ENCODE measurements at regions not wholly inside any gene's neighbourhood (a gene's known extent, or its start where the extent isn't known, plus 50 kb on each side); places are given as distances from the start of the nearest gene placed in this dataset.

DNA sequence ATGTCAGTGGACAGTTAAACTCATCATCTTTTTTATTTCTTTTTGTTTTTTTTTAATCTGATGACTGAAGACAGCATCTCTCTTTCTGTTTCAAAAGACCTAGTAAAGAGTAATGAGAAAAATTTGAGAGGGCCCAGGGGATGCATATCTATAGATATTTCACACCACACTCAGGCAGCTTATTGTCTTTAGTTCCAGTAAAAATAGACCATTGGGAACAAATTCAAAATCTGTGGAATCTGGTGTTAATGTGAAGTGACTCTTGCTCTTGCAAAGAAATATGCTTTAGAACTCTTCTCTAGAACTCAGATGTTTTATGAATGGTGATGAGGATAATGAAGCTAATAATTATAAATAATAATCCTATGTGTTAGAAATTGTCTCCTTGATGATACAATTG, 214.5 kb upstream of the ATP2B1 start:
- TF ChIP-seq, protein P1, sequence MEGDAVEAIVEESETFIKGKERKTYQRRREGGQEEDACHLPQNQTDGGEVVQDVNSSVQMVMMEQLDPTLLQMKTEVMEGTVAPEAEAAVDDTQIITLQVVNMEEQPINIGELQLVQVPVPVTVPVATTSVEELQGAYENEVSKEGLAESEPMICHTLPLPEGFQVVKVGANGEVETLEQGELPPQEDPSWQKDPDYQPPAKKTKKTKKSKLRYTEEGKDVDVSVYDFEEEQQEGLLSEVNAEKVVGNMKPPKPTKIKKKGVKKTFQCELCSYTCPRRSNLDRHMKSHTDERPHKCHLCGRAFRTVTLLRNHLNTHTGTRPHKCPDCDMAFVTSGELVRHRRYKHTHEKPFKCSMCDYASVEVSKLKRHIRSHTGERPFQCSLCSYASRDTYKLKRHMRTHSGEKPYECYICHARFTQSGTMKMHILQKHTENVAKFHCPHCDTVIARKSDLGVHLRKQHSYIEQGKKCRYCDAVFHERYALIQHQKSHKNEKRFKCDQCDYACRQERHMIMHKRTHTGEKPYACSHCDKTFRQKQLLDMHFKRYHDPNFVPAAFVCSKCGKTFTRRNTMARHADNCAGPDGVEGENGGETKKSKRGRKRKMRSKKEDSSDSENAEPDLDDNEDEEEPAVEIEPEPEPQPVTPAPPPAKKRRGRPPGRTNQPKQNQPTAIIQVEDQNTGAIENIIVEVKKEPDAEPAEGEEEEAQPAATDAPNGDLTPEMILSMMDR (IDR thresholded peaks at IDR 0.05), result no peak
- TF ChIP-seq POLR2AphosphoS5 (IDR thresholded peaks at IDR 0.05) (no peak), POLR2A (IDR thresholded peaks at IDR 0.05) (no peak)

Measured in transverse colon (tissue), 4 donors.